Gastroesophageal sphincter (tissue), 3 donors: ENCODE measurements at regions not wholly inside any gene's neighbourhood (a gene's known extent, or its start where the extent isn't known, plus 50 kb on each side); places are given as distances from the start of the nearest gene placed in this dataset.
"Not testable (repeated sequence)": the region's sequence is repeated elsewhere in the genome, so short reads cannot be mapped to it uniquely, and the experiment has no call there.

Experiments
- CTCF ChIP-seq, 4 experiments: fragments of 200-600 bp in 2 of 4; fragments of 450-650 bp in 2 of 4; sonication (generic) in 1 of 4; IDR thresholded peaks; one replicate each; pipeline ENCODE4 v1.5.1; 2017 to 2019; ENCODE audit warnings: antibody characterized with exemption in 4 of 4, mild to moderate bottlenecking in 2 of 4, moderate library complexity in 2 of 4
- POLR2A ChIP-seq, 2 donors: fragments of 450-650 bp; IDR thresholded peaks; one replicate each; pipeline ENCODE4 v1.6.1; 2017; ENCODE audit warnings: antibody characterized with exemption in 2 of 2, mild to moderate bottlenecking in 2 of 2, moderate library complexity in 1 of 2
- POLR2AphosphoS5 ChIP-seq: sonication (generic); formaldehyde crosslinking; IDR thresholded peaks from one replicate; pipeline ENCODE4 v1.6.1; 2017; ENCODE audit warnings: antibody characterized with exemption

DNA sequence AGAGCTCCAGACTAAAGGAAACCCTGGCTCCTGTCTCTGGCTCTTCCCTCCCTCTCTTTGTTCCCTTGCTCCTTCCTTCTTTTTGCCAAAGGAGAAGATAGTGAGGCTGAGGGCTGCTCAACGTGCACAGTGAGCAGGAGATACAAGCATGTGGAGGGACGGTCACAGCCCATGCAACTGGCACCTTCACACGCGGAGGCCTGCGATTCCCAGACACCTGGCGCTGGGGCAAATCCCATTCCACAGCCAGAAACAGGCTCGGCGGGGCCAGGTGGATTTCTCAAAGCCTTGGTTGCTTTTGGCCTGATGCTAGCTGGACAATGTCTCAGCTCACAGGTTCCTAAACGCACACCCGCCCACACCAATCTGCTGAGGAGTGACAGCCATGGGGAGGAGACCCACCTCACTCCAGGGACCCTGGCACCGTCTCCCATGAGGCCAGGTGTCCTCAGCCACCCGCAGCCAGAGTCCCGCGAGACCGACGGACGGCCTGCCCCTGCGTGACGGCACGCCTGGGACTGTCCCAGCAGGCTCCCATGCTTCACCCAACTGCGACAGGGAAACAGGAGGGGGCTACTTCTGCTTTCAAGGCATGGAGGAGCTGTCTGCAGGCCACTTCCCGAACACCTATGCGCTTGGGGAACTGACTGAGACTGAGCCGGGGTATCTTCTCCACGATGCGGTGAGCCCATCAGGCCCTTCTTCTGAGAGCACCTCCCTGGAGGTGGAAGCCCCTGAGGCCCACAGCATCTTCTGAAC is 56.2 kb upstream of the SPN start:
- TF ChIP-seq POLR2AphosphoS5; POLR2A (IDR thresholded peaks at IDR 0.05); CTCF (IDR thresholded peaks at IDR 0.05): not testable (repeated sequence)
